ENCODE measurements at regions not wholly inside any gene's neighbourhood (a gene's known extent, or its start where the extent isn't known, plus 50 kb on each side); places are given as distances from the start of the nearest gene placed in this dataset.

DNA sequence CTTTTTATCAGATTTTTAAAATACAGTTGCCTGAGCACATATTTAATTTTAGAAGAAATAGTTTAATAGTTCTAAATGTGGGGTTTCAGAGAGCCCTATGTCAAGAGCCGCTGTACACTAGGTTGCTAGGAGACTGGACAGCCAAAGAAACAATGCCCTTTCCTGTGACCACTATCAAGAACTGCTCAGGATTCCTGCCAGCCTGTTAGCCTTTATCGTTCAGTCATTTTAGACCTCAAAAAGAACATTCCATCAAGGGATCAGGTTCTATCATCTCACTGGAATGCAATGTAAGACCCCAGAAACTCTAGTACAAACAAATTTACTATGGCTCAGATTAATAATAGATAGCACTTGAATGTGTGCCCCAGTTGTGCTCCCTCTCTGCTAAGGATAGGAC, 181.2 kb upstream of the CCN2 start (continued):
- TF ChIP-seq NRF1 (IDR thresholded peaks at IDR 0.05; ENCODE audit: low read depth, low read length), result no peak
- no peak for TF ChIP-seq ATF3 (IDR thresholded peaks at IDR 0.05; ENCODE audit: insufficient read depth, low read depth, low read length)
- TF ChIP-seq PHF8 (conservative IDR thresholded peaks at IDR 0.05; ENCODE audit: low read depth, low read length), result no peak

Measured in H1 (cell line).